ENCODE measurements at regions not wholly inside any gene's neighbourhood (a gene's known extent, or its start where the extent isn't known, plus 50 kb on each side); places are given as distances from the start of the nearest gene placed in this dataset.

DNA sequence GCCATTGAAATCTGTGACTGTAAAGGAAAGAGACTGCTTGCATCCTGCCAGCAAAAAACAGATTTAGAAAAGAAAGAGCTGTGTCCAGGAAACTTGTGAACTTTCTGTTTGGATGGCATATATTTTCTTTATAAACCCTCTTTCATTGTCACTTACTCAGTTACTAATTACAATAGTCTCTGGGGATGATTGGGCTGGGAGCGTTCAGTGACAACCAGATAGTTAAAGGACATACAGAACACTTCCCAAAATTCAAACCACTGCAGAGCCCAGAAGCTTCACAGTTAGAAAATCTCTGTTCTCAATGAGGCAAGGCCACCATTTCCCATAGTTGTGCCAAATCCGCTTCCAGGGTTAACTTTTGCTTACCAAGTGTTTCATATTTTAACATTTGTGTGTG is 98.6 kb upstream of the TAB2 start:
- no peak for DNase-seq

DNA sequence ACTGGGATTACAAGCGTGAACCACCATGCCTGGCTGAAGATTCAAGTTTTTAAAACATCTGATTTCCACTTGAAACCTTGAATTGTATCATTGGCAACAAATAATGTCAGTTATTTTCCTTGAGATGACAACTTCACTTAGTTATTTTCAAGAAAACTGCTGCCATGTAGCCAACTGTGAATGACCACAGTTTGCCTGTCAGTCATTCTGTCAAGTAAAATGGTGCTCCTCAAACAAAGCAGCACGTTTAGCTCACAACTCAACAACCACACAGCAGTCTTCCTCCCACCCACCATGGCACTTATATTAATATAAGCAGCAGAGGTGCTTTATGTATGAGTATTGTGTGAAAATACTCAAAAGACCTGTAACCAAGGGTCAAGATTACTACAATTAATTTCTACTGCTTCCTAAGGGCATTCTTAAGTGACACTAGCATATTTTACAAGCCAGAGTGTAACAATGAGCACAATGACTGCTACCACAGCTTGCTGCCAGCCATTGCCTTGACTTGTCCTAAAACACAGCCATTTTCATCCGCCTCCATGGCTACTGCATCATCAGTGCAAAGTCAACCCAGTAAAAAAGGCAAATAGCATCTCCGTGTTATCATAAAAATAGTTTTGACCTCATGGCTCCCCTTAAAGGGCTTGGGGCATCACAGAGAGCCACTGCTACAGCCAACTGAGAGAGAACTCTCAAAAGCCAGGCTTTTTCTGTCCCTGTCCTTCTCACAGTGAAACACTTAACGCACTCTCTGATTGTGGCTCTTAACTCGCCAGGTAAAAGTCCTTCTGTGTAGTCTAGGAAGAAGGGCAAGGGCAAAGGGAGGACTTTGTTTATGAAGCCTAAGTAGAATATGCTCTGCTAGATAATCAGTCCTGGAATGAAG is 96.4 kb upstream of the TAB2 start:
- no peak for DNase-seq

DNA sequence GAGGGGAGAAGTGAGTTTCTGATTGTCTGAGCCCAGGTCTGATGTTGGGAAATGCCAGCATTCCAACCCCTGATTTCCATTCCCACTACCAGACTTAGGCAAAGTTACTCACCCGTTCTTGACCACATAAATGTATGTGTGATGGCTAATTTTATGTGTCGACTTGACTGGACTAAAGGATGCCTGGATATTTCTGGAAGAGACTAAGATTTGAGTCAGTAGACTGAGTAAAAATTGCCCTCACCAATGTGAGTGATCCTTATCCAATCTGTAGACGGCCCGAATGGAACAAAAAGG is 95.8 kb upstream of the TAB2 start:
- DNase-seq: no peak

DNA sequence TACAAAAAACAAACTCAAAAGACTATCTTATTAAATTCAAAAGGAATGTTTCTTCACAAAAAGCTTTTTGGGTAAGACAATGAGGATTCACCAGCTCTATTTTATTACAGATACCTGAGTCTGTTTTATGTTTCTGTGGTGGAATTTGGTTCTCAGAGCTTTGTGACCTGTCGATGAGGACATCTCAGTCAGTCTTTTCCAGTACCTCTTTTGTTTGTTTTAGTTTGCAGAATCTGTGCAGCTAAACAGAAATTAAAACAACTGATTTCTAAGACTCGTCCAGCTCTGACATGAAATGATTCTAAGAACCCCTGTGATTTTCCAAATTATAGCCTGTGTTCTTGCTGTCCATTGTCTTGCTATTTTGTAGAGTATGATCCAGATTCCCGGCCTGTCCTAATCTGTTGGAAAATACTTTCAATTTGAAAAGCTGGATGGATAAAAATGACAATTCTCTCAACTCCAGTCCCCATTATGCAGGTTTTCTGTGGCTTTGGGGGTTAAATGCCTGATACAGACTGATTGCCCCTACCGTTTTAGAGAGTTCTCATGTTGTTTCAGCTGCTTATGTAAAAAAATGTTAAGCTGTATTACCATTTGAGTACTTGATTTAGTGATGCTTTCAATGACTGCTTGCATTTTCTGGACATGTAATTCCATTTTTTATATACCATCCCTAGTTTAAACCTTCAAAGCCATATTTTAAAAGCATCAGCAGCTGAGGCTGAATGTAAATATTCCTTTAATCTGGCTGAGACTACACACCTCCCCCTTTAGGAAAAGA is 94.2 kb upstream of the TAB2 start:
- no peak for DNase-seq

DNA sequence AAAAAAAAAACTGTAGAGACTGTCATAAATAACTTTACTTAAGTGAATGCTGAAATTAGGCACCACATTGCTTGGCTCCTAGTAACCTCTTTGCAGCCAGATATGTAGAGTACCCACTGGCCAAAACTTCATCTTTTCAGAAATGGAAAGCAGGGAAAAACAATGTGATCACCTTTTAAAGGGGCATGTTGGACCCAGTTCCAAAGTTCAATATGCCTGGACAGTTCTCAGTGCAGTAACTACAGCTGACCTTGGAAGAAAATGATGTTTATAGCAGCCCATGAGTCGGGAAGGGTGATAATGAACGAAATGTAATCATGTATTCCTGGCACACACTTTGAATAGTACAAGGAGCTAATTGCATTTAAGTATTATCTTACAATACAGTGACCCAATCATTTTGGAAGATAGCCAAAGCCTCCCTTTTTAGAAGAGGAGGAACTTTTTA is 93.6 kb upstream of the TAB2 start:
- no peak for DNase-seq

DNA sequence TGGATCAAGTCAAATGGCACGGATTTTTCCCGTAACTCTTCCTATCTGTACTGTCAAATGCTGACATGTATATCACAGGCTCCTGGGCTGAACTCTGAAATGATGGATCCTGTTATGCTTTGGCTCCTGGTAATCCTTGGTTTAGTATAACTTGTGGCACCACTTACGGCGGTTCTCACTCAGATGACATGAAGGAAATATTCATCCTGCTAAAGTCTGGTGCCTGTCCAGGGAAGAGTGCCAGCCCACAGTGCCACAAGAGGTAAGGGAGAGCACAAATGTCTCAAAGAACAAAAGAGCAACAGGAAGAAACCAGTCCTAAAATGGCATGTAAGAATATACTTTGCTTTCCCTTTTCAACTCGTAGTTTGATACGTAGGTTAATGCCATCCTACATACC is 93.1 kb upstream of the TAB2 start:
- DNase-seq: no peak

DNA sequence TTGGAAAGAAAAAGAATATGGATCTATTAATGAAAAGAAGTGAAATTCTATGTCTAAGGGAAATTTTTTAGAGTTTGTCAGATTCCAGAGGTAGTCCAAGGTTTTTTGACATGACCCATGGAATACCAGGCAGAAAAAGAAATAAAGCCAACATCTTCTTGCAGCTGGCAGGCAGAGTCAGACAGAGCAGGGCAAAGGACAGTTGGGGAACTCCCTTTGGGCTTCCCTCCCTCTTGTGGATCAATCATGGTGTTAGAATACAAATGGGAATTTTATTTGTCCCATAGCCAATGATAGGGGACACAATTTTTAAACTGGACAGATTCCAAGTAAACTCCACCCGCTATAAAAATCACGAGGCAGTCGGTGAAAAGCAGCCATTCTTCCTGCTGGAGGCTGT is 92.1 kb upstream of the TAB2 start:
- DNase-seq: no peak

DNA sequence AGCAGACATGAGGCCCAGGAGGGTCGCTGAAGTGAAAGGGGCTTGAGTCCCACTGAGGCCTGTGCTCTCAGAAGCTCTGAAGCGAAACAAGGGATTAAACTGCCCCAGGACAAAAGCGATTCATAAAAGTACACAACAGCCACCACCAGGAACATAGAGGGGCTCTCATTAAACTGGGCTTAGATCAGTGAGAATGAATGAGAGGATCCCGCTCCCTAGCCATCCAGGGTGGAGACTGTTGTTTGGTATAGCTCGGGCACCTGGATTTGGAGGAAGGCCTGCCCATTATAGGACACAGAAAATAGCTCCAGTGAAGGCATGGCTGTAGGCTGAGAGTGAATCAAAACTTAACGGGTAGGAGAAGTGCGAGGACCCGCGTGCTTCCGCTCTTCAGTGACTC is 91.6 kb upstream of the TAB2 start:
- no peak for DNase-seq

DNA sequence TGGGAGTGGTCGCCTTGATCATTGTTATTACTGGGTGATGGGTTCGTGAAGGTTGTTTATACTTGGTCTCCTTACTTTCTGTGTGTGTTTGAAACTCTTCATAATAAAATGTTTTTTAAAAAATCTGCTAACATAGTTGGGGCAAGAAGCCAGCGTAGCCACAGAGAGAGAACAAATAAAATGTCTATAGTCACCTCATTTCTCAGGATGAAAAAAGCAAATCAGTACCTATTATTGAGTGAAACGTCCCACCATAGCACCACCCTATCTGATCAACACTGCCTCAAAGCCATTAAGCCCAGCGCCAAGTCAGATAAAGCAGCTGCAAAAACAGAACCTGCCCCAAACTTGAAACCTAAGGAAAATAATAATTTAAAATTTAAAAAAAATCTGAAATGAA is 89.7 kb upstream of the TAB2 start:
- DNase-seq: no peak

DNA sequence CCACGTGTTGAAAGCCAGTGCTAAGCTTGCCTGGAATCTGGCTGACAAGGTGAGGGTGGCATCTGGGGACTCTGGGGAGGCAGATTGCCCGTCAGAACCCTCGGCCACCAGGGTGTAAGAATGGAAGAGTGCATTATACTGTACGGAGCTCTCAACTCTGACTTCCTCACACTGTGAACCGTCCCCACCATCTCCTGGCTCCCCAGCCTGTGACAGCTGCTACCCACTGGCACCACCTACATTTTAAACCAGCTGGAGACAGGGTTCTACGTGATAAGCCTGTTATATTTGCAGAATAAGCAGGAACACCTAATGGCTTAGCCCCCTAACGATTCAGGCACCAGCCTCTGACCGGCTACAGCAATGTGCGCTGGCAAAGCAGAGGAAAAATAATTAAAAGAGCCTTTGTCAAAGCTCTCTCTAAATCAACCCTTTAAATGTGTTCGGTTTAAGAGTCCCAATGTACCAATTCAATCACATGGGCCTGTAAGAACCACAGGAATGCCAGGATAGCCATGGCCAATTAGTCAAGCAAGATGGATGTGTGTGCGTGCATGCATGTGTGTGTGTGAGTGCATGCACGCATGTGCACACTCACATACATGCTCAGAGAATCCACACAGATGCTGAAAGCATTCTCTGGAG is 89.1 kb upstream of the TAB2 start:
- peak; percentile 6 for DNase-seq

DNA sequence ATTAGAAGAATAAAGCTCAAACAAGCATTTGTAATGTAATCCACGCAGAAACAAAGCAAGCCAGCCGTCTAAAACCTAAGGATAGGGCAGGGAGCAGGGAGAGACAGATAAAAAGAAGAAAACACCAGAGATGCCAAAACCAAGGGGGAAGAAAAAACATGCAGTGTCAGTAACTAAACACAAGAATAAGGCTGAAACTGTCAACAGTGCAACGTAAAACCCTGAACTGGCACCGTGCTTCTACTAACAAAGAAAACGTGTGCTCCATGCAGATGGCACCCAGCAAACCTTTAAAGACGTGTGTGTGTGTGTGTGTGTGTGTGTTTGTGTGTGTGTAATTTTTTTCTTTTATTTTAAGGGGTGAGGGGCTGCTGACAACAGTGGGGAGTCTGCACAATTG is 88.4 kb upstream of the TAB2 start:
- peak; percentile 5 for DNase-seq

DNA sequence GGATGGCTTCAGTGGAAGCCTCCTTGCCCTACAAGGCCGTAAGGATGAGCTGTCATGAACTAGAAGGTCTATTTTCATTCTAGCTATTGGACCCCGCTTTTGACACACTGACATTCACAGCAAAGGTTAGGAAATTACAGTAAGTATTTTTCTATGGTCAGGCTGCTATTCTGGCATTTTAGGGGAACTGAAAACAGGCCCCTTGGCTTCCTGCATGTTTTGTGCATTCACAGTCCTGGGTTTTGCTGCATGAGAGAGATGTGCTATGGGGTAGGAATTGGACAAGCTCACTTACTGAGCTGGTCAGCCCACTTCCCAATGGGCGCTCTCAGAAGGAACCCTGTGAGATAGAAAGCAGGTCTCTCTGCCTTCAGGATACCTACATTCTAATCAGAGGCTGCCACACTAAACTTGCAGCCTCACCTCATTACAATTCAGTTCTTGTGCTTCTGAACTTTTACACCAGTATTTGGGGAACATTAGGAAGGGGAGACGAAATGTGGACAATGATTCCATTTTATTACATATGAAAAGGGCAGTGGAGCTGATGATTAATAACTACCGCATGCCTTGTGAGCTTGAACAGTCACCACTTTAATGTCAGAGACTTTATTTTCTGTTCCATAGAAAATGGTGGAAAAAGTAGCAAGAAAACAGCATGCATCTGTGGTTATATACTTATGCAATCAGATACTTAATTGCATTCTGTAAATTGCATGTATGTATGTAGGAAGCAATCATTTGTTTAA is 86.6 kb upstream of the TAB2 start:
- DNase-seq: no peak

DNA sequence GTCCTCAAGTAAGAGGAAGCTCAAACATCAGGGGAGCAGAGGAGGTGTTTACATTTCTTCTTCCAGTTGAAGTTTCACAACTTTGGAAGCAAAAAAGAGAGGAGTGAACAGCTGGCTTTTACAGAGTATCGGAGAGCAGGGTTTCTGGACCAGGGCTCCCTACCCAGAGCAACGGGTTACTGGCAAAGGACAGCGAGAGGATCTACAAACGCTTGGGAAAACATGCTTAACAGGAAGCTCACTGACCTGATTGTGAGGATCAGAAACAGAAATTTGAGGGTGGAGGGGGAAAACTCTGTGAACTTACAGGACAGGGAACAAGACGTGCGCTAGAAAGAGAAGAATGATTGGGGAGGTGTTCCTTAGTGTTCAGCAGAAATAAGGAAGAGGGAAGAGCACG is 85.7 kb upstream of the TAB2 start:
- no peak for DNase-seq

DNA sequence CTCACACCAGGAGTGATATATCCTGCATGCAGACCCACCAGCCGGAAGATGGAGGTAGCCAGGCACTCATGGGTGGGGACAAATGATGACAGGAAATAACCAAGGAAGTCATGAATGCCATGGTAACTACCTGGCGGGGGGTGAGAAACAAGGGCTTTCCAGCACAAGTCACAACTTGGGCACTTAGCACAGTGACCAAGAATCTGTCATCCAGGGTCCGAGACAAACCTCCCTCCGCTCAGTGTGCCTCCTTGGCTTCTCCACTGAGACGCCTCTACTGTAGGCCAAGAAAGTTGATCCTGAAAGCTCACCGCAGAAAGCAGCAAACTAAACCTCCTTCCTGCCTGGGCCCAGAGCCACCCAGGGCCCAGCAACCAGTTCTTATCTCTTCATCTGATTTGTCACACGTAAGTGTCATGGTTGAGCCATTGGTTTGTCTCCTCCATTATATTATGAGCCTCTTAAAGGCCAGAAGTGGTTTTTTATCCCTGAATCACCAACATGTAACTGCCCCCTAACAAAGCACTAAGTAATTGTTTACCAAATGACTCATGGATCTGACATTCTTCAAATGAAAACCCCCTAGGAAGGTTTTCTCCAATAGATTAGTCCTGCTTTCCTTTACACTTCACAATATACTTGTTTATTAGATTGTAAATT is 84.3 kb upstream of the TAB2 start:
- no peak for DNase-seq

DNA sequence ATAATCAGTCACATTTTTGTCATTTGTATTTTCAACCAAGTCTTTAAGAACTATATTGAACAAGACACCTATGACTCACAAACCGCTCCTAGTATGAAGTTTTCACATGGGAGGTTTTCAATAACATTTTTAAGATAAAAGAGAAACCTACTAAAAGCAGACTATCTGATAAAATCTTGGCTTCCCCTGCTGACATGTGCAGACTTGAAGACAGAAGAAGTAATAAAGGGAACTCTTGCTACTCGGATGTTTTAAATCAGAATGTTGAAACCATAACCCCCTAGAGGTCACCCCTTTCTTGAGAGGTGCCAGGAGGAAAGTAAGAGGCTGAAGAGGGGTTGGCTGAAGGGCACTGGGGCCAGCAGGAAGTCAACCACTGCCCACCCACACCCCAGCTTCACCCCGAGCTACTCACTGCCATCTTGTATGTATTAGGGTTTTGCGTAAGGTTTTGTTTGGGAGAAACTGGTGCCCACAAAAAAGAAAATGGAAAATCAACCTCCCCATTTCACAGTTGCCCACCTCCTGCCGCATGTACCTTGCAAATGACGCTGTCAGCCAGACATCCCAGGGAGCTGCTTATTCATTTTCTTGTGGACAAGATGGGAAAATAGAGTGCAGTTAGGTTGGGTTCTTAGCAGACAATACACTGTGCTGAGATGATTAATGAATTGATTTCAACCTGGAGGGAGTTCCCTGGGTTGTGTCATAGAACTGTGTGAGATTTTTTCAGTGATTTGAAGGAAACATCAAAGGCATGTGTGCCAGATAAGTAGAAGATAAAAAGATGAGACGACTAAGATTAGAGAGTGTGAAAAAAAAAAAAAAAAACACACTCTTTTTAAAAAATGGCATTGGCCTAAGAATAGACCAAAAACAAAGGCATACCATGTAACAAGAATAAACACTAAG is 83.2 kb upstream of the TAB2 start:
- DNase-seq: no peak

DNA sequence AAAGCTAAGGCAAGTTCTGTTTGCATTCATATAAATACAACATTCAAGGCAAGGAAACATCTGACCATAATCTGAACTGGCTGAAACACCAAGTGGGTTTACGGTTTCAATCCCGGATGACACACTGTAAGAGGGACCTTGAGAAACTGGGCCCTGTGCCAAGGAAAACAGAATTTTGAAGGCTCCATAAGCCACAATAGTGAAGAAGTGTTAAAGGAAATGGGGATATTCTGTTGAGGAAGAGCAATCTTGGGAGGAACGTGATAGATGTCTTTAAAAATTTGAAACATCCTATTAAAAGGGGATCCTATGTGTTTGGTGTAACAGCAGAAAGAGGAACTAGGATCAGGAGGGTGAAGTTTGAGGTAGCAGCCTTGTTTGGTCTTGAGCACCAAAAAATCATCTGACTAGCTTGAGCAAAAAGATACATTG is 82.4 kb upstream of the TAB2 start:
- peak; percentile 66 for DNase-seq

DNA sequence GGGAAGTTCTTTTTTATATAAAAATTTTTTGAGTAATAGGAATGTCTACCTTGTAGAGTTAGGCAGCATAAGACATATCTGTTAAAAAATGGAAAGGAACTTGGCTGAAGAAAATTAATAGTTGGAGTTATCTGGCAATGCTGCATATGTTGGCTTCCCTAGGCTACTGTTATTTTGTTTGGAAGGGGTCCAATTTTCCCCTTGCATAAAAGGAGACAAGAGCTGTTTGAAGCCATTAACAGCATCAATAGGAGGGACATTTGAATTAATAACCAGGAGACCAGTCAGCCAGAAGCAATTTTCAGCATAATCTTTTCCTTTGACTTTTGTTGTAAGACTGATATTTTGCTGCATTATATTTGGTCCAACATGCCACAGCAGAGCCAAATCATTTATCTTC is 80.9 kb upstream of the TAB2 start:
- DNase-seq: peak; percentile 5

DNA sequence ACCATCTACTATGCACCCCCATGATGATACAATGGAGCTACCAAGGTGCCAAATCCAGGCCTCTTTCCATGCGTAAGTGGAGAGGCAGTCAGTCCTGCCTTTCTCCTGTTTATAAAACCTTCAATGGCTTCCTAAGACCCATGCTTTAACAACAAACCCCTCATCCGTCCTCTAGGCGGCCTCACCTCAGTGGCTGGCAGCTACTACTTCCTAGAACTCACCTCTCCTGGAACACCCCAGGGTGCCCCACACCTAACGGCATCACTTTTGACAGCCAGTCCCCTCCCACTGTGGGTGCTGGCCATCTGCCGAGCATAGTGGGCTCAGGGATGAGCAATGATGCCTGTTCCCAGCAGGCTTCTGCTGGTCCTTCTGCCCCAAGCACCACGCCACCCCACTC is 80.0 kb upstream of the TAB2 start:
- no peak for DNase-seq

DNA sequence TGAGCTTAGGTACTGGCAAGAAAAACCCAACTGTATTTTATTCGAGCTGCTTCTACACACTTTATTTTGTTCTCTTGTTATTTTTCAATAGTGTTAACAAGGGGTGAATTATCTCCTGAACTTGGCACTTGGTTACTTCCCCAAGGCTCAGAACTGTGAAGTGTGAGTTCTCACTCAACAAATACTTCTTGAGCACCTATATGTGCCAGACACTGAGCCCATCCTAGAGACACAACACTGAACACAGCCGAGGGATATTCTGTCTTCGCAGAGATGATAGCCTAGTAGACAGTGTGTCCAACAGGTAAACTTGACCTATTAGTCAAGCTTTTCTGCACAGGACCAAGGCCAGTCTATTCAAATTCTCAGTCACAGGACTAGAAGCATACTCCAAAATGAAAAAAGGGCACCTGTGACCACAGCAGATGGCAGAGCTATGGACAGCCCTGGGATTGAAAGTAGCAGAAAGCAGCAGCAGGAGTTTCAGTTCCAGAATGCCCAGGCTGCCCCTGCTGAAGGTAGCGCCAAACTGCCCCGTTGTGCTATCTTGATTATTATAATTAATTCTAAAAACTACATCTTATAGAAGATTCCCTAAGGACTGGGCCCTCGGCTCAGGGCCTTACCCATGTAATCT is 77.8 kb upstream of the TAB2 start:
- no peak for DNase-seq

DNA sequence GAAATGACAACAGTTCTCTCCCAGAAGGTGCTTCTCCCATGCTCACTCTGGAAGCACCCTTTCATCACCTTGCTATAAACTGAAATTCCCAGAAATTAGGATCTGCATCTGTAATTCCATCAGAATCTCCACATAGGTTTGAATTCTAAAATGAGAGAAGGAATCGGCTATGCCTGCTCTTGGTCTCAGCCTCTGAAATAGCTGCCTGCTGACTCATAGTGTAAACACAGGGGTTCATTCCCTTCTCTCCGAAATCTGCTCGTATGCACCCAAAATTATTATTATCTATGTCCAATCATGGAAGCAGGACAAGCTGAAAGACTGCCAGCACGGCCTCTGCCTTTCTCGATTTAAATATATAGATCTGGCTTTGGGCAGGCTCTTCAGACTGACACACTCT is 74.6 kb upstream of the TAB2 start:
- no peak for DNase-seq

DNA sequence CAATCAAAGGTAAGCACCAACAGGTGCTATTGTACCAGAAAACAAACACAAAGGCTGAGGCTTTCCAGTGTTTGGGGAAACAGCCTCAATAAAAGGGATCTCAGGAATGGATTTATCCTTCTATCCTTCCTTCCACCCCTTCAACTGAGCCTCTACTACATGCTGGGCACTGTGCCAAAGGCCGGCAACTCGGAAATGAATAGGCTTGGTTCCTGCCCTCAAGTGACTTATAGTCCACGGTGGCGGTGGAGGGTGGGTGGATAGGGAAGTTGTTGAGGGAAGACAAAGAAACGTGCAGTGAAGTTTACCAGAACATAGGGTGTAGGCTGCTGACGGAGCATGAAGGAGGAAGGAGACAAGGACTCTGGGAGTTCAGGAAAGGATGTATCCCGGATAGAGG is 73.4 kb upstream of the TAB2 start:
- no peak for DNase-seq

All from NCI-H2171 treated with DMSO at 0.1 percent for 48 hours (cell line).